ENCODE measurements at regions not wholly inside any gene's neighbourhood (a gene's known extent, or its start where the extent isn't known, plus 50 kb on each side); places are given as distances from the start of the nearest gene placed in this dataset.
"Not testable (repeated sequence)": the region's sequence is repeated elsewhere in the genome, so short reads cannot be mapped to it uniquely, and the experiment has no call there.

DNA sequence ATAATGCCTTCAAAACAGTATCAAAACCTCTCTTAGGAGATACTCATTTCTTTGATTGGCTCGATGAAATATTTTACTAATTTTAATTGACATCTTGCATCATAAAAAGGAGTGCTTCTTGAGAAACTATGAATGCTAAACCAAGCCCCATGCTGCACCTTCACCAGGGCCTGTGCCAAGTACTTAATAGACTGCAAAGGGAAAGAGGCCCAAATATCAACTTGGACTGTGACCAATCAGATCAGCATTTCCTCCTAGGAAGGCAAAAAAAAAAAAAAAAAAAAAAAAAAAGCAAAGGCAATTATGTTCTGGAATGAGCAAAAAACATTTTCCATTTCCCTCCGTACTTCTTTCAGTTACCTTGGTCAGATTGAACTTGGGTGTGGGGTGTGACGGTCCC, 253.0 kb upstream of the SOX4 start:
- no peak for TF ChIP-seq CTCF (IDR thresholded peaks at IDR 0.05; ENCODE audit: insufficient read depth, low read depth, low read length)
- no peak for DNase-seq (ENCODE audit: low read depth)
- Histone ChIP-seq H3K27me3 (ENCODE audit: control insufficient read depth, insufficient read depth, low read length) (no peaks in the 10 kb centered on the region), H3K4me3 (ENCODE audit: low read depth, low read length) (no peak overlapping the region), H3K36me3 (ENCODE audit: control insufficient read depth, insufficient read depth, low read length) (no peaks in the 10 kb centered on the region)
- ChIA-PET POLR2A (no interaction called here), CTCF (no interaction called here)

DNA sequence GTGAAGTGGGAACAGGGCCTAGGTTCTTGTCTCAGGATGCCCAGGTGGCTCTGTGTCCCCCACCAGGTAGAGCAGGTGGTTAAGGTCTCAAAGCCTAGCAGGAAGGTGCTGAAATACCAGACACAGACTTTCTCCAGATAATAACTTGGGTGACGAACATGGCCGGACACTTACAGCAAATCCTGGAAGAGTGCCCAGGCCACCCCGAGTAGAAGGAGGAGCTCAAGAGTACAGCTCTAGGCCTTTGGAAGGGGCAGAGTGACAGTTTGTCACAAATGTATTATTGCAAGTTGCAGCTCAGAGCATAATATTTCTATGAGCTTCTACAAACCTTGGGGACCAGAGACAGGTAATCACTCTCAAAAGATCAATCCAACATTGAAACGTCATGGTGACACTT, 251.6 kb upstream of the SOX4 start:
- no peaks in the 10 kb centered on the region for H3K27me3 ChIP-seq (ENCODE audit: control insufficient read depth, insufficient read depth, low read length)
- H3K36me3 ChIP-seq (ENCODE audit: control insufficient read depth, insufficient read depth, low read length): no peaks in the 10 kb centered on the region
- no peak for DNase-seq (ENCODE audit: low read depth)
- ChIA-PET CTCF (no interaction called here), POLR2A (no interaction called here)
- no peak overlapping the region for H3K4me3 ChIP-seq (ENCODE audit: low read depth, low read length)
- TF ChIP-seq CTCF (IDR thresholded peaks at IDR 0.05; ENCODE audit: insufficient read depth, low read depth, low read length): no peak

GRCh38 chr6:21342501-21342900, 251.1 kb upstream of the SOX4 start:
- Histone ChIP-seq H3K36me3 (ENCODE audit: control insufficient read depth, insufficient read depth, low read length) (no peaks in the 10 kb centered on the region), H3K4me3 (ENCODE audit: low read depth, low read length) (no peak overlapping the region), H3K27me3 (ENCODE audit: control insufficient read depth, insufficient read depth, low read length) (no peaks in the 10 kb centered on the region)
- ChIA-PET CTCF (no interaction called here), POLR2A (no interaction called here)
- TF ChIP-seq CTCF (IDR thresholded peaks at IDR 0.05; ENCODE audit: insufficient read depth, low read depth, low read length): no peak
- DNase-seq (ENCODE audit: low read depth): peak; percentile 37

- CTCF ChIA-PET; POLR2A ChIA-PET; H3K4me3 ChIP-seq (ENCODE audit: low read depth, low read length); H3K27me3 ChIP-seq (ENCODE audit: control insufficient read depth, insufficient read depth, low read length); H3K36me3 ChIP-seq (ENCODE audit: control insufficient read depth, insufficient read depth, low read length); DNase-seq (ENCODE audit: low read depth): not testable (repeated sequence)
These were observed 247.8 kb upstream of the SOX4 start for GRCh38 chr6:21345704-21346103.

- Histone ChIP-seq H3K4me3 (ENCODE audit: low read depth, low read length) (no peak overlapping the region), H3K36me3 (ENCODE audit: control insufficient read depth, insufficient read depth, low read length) (no peaks in the 10 kb centered on the region), H3K27me3 (ENCODE audit: control insufficient read depth, insufficient read depth, low read length) (no peaks in the 10 kb centered on the region)
- TF ChIP-seq CTCF (IDR thresholded peaks at IDR 0.05; ENCODE audit: insufficient read depth, low read depth, low read length): no peak
- ChIA-PET CTCF (no interaction called here), POLR2A (interaction anchor here (0.5 kb wide), 1 partner anchor 13 kb away, joined by 3 read pairs; no protein-coding TSS in a partner anchor)
- no peak for DNase-seq (ENCODE audit: low read depth)
These were observed 245.4 kb upstream of the SOX4 start for GRCh38 chr6:21348146-21348503.

DNA sequence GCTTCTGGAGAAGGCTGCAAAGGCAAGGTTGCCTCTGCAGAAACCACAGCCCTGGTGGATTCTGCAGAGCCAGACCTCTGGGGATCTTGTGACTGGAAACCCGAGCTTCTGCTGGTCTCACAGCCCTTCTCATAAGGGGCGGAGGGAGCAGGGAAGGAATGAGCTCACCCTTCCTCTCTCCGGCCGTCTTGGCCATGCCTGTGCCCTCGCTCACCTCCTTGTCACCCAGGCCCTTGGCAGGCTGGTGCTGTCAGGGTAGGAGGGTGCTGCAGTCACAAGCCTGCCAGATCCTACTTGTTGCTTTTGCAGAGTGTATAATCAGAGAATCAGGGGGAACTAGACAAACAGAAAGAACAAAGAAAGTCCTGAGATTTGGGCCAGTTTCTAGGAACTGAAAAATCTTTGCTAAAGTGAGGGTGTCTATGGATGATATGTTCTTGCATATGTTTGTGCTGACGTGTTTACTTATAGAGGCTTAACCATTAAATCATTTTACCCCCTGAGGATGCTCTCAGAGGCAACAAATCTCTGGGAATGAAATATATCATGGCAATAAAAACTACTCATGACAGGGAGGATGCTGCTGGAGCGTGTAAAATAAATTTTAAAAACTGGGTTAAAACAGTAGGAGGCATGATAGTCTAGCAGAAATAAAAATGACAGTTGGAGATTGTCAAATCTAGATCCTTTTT, 244.9 kb upstream of the SOX4 start:
- CTCF ChIA-PET: no interaction called here
- TF ChIP-seq CTCF (IDR thresholded peaks at IDR 0.05; ENCODE audit: insufficient read depth, low read depth, low read length): no peak
- no peak overlapping the region for H3K4me3 ChIP-seq (ENCODE audit: low read depth, low read length)
- no peak for DNase-seq (ENCODE audit: low read depth)
- H3K36me3 ChIP-seq (ENCODE audit: control insufficient read depth, insufficient read depth, low read length): no peaks in the 10 kb centered on the region
- no peaks in the 10 kb centered on the region for H3K27me3 ChIP-seq (ENCODE audit: control insufficient read depth, insufficient read depth, low read length)
- POLR2A ChIA-PET: interaction anchor here (0.5 kb wide), 1 partner anchor 13 kb away, joined by 3 read pairs; no protein-coding TSS in a partner anchor

Data from BJ (cell line).